ENCODE measurements at regions not wholly inside any gene's neighbourhood (a gene's known extent, or its start where the extent isn't known, plus 50 kb on each side); places are given as distances from the start of the nearest gene placed in this dataset.
A peak's percentile ranks its signal among the peaks of the same experiment; 100 is the strongest.

DNA sequence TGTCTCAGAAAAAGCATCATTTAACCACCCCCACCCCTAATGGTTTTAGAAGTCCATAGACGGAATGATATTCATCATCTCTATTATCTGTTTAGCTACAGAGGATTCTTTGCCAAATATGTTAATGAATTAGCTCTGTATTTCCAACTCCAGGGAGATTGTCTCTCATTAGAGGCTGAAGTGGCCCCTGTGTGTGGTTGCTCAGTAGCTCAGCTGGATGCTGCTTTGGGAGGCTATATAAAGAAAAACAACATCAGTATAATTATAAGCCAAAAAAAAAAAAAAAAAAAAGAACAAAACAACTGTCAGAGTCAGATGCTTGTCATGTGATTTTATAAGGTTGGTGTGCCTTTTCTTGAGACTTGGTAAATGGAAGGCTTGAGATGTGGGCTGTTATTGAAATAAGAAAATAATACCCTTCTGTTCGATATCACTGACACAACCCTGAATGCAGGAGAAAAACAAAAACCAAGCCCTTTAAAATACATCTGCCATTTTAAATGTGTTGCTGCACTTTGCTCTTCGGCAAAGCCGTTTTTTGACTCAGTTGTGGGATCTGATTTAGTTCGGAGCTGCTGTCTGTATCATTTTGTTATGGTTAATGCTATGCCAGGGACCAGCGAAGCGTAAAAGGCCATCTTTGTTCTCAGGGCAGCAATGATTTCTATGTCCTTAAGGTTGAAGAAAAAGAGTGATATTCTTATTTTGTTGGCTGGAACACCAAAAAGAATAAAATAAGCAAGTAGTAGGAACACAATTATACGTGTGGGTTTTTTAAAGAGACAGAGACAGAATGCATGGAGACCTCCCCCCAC, 422.6 kb downstream of the QKI start:
- Mint-ChIP-seq H3K27me3 (ENCODE audit: low read depth) (no peaks in the 10 kb centered on the region), H3K27ac (ENCODE audit: unreplicated experiment) (no peak overlapping the region), H3K4me1 (ENCODE audit: low read depth) (peaks cover 5% of the 10 kb centered on the region), H3K9me3 (ENCODE audit: low read depth) (peaks cover 8% of the 10 kb centered on the region), H3K4me3 (ENCODE audit: unreplicated experiment) (peak overlapping the region; percentile 40), H3K36me3 (ENCODE audit: low read depth) (peaks cover under 1% of the 10 kb centered on the region)
- TF ChIP-seq, protein P1, sequence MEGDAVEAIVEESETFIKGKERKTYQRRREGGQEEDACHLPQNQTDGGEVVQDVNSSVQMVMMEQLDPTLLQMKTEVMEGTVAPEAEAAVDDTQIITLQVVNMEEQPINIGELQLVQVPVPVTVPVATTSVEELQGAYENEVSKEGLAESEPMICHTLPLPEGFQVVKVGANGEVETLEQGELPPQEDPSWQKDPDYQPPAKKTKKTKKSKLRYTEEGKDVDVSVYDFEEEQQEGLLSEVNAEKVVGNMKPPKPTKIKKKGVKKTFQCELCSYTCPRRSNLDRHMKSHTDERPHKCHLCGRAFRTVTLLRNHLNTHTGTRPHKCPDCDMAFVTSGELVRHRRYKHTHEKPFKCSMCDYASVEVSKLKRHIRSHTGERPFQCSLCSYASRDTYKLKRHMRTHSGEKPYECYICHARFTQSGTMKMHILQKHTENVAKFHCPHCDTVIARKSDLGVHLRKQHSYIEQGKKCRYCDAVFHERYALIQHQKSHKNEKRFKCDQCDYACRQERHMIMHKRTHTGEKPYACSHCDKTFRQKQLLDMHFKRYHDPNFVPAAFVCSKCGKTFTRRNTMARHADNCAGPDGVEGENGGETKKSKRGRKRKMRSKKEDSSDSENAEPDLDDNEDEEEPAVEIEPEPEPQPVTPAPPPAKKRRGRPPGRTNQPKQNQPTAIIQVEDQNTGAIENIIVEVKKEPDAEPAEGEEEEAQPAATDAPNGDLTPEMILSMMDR (IDR thresholded peaks at IDR 0.05) = no peak
- DNase-seq (ENCODE audit: low spot score) = no peak

DNA sequence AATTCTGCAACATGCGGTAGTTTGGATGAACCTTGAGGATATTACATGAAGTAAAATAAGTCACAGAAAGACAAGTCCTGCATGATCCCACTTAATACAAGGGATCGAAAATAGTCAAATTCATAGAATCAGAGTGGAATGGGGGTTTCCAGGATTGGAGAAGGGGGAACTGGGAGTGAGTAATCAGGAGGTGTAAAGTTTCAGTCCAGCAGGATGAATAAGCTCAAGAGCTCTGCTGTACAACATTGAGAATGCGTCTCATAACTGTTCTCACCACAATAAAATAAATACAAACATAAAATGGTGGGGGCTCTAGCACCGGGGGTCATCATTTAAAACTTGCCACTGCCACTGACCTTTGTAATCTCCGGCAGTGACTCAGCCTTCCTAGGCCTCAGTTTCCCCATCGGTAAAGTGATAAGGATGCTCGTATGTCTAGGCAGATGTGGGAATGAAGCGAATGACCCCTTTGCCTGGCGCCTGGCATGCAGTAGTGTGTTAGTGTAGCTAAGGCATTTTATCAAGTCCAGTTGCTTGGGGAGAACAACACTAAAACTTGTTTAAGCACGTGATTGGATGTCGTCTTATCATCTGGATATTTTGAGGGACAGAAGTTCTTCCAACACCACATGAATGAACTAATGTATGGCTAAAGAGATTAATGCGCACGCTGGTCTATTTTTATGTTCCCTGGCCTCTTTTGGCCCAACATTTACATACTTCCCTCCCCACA, 421.1 kb downstream of the QKI start:
- Mint-ChIP-seq H3K9me3 (ENCODE audit: low read depth) (peaks cover 12% of the 10 kb centered on the region), H3K4me1 (ENCODE audit: low read depth) (peaks cover 5% of the 10 kb centered on the region), H3K27me3 (ENCODE audit: low read depth) (no peaks in the 10 kb centered on the region), H3K27ac (ENCODE audit: unreplicated experiment) (no peak overlapping the region), H3K4me3 (ENCODE audit: unreplicated experiment) (no peak overlapping the region), H3K36me3 (ENCODE audit: low read depth) (peaks cover 2% of the 10 kb centered on the region)
- TF ChIP-seq, protein P1 (IDR thresholded peaks at IDR 0.05) = no peak
- no peak for DNase-seq (ENCODE audit: low spot score)

DNA sequence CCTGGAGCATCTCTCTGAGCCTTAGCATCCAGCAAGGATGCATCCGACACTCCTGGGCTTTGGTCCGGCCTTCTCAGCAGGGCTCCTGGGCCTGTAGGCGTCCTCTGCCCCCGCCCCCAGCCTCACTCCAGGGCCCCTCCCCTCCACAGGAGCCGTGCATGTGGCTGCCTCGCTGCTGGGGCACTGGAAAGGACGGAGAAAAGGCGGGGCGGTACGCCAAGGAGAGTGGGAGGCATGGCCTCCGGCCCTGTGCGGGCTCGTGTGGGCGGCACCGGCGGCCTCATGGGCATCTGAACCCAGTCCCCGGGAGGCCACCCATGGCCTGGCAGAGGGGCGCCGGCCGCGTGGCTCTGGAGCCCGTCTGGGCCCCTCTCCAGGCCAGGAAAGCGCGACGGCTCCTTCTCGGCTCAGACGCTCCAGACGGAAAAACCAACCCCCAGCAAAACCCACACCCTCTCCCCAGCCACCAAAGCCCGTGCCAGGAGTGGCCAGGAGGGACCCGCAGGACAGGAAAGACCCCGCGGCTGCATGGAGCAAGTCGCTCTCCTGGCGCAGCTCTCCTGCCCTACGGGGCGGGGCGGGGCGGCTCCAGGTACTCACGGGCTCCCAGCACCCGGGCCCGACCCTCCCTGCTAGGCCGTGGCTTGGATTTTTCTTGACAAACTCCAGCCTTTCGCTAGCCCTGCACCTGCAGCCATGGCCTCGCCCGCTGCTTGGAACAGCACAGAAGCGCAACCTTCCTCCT, 419.9 kb downstream of the QKI start:
- DNase-seq (ENCODE audit: low spot score) = no peak
- H3K4me3 Mint-ChIP-seq (ENCODE audit: unreplicated experiment) = no peak overlapping the region
- peaks cover 12% of the 10 kb centered on the region for H3K9me3 Mint-ChIP-seq (ENCODE audit: low read depth)
- H3K27ac Mint-ChIP-seq (ENCODE audit: unreplicated experiment) = no peak overlapping the region
- TF ChIP-seq, protein P1 (IDR thresholded peaks at IDR 0.05) = no peak
- peaks cover 5% of the 10 kb centered on the region for H3K4me1 Mint-ChIP-seq (ENCODE audit: low read depth)
- peaks cover 2% of the 10 kb centered on the region for H3K36me3 Mint-ChIP-seq (ENCODE audit: low read depth)
- H3K27me3 Mint-ChIP-seq (ENCODE audit: low read depth) = no peaks in the 10 kb centered on the region

DNA sequence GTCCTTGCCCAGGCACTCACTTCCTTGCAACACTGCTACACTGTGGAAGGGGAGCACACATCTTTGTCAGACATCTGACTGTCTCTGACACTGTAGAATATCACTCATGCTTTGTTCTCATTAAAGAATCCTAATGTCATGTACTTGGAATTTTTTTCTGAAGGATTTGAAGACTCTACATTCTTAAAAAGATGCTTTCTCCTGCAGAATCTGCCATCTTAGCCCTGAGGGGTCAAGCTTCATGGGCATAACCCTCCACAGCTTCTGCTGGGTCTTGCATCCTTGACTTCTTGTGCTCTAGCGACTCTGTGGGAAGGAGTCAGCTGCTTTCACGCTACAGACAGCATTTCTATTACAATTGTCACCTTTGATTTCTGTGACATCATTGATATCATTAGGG, 417.2 kb downstream of the QKI start:
- Mint-ChIP-seq H3K27me3 (ENCODE audit: low read depth) (peaks cover 2% of the 10 kb centered on the region), H3K36me3 (ENCODE audit: low read depth) (peaks cover 2% of the 10 kb centered on the region), H3K4me3 (ENCODE audit: unreplicated experiment) (no peak overlapping the region), H3K27ac (ENCODE audit: unreplicated experiment) (no peak overlapping the region), H3K9me3 (ENCODE audit: low read depth) (peaks cover 12% of the 10 kb centered on the region), H3K4me1 (ENCODE audit: low read depth) (no peaks in the 10 kb centered on the region)
- TF ChIP-seq, protein P1 (IDR thresholded peaks at IDR 0.05) = no peak
- no peak for DNase-seq (ENCODE audit: low spot score)

DNA sequence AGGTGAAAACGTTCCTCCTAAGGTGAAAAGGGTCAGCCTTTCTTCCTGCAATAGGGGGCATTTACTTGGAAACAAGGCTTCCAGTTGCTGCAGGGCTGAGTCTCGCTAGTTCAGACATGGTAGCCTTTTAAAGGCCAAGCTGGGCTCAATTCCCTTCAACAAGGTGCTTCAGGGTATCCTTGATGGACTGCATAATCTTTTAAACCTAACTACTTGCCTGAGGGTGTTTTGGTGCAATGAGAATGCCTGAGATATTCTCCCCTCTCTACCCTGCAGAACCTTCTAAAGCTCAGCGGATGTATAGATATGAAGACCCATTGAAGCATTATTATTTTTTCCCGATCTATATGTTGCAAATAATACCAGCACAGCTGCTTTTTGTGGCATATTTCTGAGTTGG, 416.1 kb downstream of the QKI start:
- H3K36me3 Mint-ChIP-seq (ENCODE audit: low read depth) = peaks cover 2% of the 10 kb centered on the region
- H3K9me3 Mint-ChIP-seq (ENCODE audit: low read depth) = peaks cover 12% of the 10 kb centered on the region
- no peak overlapping the region for H3K4me3 Mint-ChIP-seq (ENCODE audit: unreplicated experiment)
- TF ChIP-seq, protein P1 (IDR thresholded peaks at IDR 0.05) = no peak
- no peak overlapping the region for H3K27ac Mint-ChIP-seq (ENCODE audit: unreplicated experiment)
- H3K27me3 Mint-ChIP-seq (ENCODE audit: low read depth) = peaks cover 7% of the 10 kb centered on the region
- H3K4me1 Mint-ChIP-seq (ENCODE audit: low read depth) = no peaks in the 10 kb centered on the region
- no peak for DNase-seq (ENCODE audit: low spot score)
